Nucleus accumbens (tissue), 56 donors: ENCODE measurements at regions not wholly inside any gene's neighbourhood (a gene's known extent, or its start where the extent isn't known, plus 50 kb on each side); places are given as distances from the start of the nearest gene placed in this dataset.
A peak's percentile ranks its signal among the peaks of the same experiment; 100 is the strongest.

ENCODE experiments used
- DNase-seq, 56 donors: peaks; one replicate each; lab custom pipeline; 2025; lab: John Stamatoyannopoulos, UW

DNA sequence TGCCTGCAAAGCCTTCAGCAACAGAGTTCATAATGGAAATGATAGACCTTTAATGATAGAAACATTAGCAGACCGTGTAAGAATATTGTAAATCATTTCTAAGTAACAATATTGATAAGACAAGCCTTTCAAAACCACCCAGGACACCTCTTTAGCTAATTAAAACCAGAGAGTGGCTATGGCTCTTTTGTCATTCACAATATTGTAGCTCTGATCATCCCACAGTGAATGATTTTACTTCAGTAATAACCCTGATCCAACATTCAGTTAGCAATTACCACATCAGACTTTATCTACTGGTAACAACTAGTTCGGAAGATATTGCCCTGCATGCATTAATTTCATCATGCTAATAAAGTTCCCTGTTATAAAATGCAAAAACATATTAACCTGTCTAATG is 432.6 kb downstream of the DTWD2 start:
- DNase-seq = no peak

DNA sequence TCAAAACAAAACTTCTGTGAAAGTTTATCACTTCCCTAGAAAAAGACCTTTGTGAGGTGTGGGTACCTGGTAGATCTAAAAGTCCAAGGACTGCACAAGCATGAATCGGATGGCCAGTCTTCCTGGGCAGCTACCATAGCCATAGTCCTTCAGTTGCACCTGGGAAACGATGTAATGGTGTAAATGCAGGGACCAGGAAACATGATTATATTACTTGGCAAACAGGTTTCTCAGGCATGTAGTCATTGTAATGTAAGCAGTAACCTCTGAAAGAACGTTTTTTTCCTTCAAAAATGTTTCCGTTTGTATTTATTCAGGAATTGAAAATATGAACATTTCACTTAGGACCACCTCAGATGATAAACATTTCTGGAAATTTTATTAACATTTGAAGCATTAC is 433.4 kb downstream of the DTWD2 start:
- no peak for DNase-seq

DNA sequence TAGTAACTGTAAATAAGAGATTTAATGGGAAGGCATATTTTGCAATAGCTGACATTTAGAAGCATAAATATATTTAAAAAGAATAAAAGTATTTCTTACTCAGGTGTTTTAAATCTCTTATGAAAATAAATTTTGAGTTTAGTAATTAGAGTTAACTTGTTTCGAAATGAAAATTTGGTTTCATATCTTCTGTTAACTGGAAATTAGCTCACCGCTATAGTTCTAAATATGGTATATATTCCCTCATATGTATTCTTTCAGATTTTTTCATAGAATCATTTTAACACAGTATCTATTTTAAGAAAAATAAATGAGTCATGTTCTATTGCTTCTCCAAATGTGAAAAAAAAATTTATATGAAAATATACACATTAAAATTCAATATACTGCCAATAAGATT is 434.1 kb downstream of the DTWD2 start:
- no peak for DNase-seq

DNA sequence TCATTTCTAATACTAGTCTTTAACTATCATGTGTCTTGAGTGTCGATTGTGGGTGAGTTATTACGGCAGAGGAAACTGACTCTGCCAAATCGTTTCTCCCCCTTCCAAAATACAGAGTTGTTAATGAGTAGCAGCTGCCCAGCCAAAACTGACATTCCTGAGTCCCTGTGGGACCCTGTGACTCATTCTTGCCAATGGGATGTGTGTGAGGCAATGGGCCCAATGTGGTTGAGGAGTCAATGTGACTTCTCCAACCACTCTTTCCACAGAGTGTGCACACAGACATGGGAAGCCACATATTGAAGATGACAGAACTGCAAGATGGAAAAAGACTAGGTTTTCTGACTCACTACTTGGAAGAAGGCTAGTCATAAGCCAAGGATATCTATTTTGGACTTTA is 434.7 kb downstream of the DTWD2 start:
- DNase-seq = no peak

DNA sequence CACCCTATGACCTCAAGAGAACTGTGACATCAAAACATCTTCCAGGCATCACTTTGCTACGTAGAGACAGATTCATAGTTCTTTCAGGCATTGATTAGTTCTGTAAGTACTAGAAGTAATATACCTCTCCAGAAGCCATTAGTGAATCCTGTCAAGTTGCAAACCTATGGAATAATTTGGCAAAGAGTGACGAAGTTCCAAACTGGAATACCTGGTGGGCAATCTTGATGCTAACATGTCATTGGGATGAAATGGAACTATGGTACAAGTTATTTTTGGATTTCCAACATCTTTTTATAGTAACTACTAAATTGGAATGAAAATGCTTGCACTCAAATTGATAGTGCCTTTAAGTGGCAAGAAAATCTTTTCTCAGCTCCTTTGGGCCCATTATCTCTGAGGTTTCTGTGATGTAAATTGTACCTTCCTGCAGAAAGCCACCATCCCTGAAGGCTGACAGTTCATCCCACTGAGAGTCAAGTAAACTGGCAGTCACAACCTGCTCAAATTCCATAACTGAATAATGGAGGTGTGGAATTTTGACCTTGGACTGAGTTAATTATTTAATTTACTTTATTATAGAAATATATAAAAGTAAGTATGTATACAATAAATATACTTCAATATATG is 435.5 kb downstream of the DTWD2 start:
- no peak for DNase-seq

DNA sequence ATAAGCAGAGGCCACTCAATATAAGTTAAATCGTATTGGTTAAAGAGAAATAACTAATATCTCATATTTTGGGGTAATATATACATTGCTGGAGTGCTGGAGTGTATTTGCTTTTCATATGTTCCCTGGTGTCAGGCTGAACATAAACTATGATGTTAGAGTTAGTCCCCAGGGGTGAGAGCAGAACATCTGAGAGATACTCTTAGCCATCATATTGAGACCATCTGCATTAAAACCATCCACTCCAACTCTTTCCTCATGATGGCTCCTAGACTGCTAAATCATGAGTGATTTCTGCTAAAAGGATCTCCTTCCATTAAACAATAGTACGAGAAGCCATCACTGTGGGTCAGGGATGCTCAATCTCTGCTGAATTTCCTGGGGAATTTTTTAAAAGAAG is 436.2 kb downstream of the DTWD2 start:
- DNase-seq = no peak

DNA sequence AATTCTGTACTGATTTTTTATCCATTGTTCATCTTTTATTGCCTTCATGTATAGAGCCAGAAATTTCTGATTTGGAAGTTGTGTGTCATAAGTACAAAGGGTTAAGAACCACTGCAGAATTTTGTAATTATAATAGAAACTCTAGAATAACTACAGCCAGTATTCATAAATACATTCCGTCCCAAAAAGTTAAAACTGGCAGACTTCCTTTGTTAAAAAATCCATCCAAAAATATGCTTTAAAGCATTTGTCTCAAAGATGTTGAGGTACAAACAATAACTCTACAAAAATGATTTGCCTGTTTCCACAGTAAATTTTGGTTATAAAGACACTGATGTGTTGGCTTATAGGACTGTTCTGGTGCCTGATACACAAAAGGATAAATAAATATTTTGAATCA is 436.6 kb downstream of the DTWD2 start:
- no peak for DNase-seq

DNA sequence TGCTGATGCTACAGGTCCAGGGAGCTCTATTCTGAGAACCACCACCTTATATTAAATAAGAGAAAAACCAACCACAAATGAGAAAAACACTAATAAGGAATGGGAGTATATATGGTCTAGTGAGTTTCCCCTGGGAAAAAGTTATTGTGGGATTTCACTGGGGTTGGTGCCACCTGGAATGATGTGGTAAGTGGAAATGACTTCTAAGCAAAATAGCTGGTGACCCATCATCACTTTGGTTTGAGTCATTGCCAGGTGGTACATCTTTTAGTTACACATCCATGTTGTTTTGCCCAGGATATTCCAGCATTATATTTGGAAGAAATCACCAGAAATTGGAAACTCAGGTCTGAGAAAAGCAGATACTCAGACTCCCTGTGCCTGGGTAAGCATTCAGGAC is 437.3 kb downstream of the DTWD2 start:
- DNase-seq = no peak

DNA sequence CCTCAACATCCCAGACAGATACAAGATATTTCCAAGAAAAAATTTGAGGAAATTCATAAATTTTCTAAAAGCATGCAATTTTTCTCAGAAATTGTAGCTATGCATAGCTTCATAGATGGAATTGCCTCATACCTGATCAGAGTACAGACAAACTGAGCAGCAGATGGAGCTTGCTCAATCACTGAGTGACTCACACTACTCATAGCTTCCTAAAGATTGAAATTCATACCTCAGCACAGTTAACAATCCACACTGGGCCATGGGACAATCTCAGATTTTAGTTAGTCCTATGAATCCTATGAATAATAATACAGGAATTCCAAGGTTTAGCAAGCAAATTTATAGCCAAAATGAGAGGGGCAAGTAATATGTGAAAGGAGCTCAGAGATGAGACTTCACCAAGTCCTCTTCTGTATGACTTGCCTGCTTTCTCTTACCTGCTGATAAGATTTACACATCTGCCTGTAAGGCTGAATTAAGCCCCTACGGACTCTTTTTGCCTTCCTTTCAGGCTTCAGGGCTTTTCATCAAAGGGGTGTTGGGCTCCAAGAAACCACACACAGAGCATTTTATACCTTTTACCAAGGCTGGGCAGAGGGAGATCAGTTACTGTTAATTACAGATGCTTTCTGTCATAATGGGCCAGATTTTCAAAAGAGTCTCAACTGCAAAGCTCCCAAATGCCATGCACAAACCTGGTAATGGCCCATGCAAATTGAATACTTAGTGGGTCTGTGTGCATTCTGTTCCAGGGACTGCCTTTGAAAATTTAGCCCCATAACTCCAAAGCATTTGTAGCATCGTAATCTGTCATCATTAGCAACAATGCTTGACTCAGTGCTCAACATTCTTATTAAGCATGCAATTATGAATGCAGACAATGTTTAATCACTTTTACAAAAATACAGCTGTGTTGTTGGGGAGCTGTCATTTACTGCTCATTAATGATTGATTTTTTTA is 439.3 kb downstream of the DTWD2 start:
- no peak for DNase-seq

DNA sequence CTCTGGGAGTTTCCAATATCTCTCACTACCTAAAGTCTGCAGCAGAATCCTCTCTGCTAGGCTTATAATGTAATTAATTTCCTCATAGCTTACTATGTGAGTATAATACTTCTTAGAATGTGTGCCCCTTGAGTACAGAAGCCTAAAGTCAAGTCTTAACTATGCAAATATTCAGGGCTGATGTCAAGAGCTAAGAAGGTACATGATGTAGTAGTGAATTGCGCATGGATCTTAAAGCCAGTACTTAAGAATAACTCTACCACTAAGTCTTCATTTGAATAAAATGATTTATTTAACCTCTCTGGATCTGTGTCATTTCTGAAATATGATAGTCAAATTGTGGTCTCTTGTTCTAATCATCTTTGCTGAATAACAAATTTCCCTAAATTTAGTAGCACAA is 442.9 kb downstream of the DTWD2 start:
- DNase-seq = no peak

DNA sequence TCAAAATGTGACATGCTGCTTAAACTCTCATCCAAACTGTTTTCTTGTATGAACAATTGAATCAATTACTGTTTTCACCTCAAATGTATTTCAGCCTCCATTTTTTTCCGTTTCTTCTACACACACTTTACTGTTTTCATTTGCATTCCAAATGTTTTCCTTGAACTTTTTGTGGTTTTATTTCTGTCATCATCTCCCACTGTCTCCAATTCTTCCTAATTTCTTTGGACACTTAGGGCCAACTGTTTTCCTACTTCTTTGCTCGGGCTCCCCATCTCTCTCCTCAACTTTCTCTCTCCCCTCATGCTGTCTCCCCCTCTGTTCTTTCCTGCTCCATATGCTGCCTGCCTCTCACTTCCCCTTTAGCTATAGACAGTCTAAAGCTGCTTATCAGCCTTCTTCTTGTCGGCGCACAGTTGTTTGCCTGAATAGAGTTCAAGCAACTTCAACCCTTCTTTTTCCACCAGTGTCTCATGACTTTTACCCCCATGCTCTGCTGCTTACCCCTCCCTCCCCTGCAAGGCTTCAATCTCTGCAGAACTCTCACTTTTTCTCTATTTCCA is 443.4 kb downstream of the DTWD2 start:
- no peak for DNase-seq

DNA sequence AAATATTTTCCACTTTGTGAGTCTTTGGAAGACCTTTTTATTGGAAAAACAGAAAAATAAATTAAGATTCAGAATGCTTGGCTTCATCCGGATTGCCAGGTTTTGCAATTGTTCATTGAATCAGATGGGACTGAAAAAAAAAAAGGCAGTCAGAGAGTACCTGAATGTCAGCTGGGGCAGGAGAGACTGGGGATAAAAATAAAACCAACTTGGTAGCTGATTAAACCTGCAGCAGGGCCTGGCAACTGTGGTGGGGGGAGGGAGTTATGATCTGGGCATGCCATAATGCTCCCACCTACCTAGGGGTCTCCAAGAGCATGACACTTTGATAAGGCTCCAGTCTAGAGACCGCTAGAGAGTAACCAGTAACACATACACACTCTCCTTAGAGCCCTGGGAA is 454.4 kb downstream of the DTWD2 start:
- no peak for DNase-seq

DNA sequence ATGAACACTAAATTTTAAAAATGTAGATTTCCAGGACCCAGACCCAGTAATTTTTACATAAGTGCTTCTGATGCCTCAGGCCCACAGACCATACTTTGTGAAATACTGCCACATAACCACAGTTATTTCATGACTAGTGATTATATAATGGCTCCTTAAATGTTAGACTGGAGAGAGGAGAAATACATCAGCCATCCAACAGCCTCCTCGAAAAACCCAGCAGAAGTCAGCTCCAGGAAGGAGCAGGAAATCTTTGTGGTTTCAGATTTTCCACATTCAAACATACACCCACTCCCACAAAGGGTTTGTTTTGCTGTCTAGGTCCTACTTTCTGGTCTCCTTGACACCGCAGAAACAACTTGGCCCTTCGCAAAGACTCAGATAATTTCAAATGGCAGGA is 455.2 kb downstream of the DTWD2 start:
- DNase-seq = no peak

DNA sequence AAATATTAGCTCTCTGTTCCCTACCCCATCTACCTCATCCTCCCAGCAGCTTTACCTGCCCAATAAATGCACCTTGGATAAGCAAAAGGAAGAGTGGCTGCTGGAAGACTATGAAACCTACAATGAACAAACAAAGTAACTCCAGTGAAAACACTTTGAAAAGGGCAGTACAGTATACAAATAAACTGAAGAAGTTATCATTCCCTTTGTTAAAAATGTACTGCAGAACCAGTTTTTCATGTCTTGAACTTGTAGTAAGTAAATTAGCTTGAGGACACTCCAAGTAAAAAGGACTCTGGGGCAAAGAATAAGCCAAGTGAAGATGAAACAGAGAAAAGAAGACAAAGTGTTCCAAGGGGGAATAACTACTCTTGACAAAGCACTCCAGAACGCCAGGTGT is 457.1 kb downstream of the DTWD2 start:
- DNase-seq = no peak

DNA sequence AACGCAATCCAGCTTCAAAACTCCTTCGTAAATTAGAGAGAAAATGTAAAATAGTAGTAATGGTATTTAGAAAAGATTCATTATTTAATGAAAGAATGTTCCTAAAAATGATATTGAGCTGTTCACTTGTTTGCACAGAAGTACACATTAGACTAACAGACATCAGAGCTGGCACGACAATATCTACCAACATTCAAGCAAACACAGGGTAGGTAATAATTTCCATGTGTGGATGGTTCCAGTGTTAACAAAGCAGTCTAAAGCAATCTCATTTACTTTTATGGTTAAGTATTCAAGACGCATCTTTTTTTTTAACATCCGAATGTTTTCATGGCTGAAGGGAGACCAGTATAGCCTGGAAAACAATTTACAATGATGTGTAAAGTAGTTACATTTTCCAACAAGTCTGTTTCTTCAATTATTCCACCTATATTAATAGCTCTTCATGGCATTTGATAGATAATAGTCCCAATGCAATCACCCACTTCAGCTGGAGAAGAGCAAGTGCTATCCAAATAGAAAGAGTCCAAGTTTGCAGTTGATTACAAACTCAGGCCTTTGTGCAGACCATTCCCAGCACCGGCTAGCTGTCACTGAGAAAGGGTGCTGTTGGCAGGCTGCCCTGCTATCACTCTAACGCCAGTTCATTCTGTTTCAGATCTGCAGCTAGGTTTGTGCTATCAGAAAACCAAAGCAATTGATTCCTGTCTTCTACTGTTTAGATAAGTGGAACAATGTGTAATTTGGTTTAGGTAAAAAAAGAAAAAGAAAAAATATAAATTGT is 458.8 kb downstream of the DTWD2 start:
- DNase-seq = peak in 4 of 56 donors; percentile 0 to 4 (median 2)

DNA sequence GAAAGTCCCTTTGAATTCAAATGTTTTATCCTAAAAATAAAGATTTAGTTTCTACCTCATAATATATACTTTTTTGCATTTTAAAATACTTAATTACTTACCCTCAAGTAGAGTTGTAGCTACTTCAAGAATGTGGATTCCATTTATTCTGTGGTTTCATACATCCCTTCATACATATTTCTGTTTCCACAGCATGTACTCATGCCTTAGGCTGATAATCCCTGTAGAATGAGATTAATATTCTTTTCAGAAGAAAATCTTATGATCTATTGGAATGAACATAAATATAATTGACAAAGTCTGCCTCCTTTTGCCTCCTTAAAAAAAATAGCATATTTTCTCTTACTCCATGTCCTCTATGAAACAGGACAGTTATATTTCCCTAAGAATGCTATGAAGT is 465.7 kb downstream of the DTWD2 start:
- no peak for DNase-seq

DNA sequence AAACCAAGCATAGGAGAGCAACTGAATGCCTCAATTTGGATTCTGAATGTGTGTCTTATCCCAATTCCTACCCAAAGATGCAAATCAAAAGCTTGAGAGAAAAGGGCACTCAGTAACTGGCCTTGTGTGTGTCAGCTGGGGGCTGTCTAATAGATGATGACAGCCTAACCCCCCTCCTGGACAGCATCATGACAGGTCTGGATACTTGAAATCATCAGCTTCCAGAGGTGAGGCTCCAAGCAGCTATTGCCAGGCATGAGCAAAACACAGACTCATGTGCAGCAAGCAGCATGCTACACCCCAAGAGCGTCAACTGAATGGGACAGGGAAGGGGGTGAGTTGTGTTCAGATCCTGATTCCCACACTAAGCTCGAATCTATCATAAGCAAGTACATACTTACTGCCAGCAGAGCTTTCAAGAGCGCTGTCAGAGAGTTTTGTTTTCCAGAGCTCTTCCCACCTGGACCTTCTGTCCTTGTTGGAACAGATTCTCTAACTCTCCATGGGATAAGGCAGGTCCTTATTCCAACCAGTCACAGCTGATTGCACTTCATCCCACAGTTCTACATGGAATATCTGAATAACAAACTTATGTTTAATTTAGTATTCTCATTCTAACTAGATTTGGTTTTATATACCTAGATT is 467.5 kb downstream of the DTWD2 start:
- DNase-seq = no peak

DNA sequence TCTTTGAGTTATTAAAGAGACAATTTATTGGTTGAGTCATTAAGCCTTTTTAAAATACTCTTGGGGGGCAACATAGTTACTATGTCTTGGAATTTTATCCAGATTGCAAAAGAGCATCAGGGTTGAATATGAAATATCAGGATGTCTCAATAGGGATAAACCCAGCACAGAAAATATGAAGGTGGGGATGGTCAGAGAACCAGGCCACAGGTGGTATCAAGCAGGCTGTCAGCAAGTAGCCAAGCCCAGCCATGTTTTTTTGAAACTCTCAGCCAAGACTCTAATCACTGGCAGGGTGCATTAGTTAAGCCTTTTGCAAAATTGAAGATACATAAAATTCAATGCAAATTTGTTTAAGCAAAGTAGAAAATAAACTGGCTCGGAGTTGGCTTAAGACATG is 468.9 kb downstream of the DTWD2 start:
- no peak for DNase-seq

DNA sequence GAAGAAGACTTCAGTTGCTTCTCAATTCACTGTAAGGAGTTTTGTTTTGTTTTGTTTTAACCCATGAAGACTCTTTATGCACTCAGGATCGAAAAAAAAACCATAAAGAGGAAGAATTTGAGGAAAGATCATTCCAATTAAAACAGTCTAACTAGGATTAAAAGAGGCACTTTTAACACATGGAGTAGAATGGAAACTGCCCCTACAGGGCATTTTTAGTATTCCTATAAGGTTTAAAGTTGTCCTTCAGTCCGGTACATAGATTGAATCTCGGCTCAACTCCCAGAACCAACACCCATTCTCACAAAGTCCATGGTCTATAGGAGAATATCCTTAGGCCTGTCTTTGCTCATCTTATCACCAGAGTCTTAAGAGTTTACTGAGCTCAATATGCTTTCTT is 469.6 kb downstream of the DTWD2 start:
- no peak for DNase-seq

DNA sequence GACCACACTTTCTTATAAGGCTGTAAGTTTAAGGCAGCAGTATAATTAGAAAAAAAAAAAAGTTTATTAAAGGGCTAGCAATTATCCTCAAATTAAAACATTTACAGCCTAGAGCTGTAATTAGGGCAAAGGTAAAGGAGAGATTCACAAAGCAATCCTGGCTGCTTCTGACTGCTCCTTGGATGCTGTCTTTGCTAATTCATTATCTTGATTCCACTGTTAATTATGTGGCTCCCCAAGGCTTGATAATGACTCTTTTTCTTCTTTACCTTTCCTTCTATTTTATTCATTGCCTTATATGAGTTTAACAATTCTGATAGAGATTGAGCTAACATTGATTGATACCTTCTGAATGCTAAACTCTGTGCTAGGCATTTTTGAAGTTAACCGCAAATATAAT is 476.5 kb downstream of the DTWD2 start:
- no peak for DNase-seq
